GM19397 (cell line): ENCODE measurements at regions not wholly inside any gene's neighbourhood (a gene's known extent, or its start where the extent isn't known, plus 50 kb on each side); places are given as distances from the start of the nearest gene placed in this dataset.

Experiments
- ATAC-seq: cut with Tn5 transposase; IDR thresholded peaks from one replicate; pipeline ENCODE4 v1.9.1; 2021; ENCODE audit warnings: mild to moderate bottlenecking, moderate library complexity; ENCODE audit not compliant: unreplicated experiment

DNA sequence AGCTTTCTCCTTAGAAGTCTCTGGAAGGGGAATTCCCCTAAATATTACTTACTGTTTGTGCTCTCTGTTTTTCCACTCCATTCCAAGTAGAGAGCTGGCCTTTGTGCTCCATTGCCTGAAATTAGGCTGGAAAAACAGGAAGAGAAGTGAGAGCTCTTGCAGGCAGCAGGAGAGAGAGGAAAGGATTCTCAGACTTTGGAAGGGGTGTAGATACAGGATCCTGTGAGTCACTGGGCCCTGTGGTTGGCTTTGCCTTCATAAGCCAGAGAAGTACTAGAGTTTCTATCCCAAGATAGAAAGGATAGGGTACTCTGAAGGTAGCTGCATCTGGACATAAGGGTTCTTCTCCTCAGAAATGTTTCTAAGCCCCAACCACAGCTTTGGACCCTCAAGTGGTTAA is 188.9 kb downstream of the CMPK2 start:
- no peak for ATAC-seq

DNA sequence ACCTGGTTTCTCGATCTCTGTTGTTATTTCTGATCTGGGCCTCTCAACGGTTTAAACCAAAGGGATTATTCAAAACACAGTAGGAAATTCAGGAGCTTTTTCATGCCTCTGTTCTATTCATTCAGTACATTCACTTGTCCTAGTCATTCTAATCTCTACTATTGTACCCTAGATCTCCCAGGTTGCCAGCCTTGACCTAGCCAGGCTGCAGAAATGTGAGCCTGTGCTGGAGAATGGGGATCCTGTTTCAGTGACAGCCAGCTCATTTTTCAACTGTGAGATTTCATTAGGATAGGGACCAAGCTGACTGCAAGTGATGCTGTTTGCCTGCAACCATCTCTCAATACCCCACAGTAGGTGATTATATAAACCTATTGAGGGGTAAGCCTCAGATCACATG is 186.2 kb downstream of the CMPK2 start:
- ATAC-seq: no peak

DNA sequence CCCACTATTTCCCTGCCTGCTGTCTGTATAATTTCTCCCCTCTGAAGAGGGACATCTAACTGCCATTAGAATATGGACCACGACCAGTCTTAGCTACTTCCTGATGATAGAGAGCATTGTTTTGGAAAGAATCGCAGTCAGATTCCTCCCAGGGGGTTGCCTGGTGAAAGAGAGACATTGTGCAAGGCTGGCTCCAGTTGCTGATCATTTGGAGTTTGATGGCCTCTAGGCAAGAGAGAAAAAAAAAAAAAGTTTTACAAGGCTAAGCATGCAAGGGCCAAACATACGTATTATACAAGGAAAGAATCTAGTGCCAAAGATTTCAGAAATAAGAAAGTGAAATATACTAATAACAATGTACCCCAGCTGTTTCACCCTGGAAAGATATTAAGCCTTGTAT is 182.2 kb downstream of the CMPK2 start:
- no peak for ATAC-seq

- ATAC-seq: no peak
Observed at GRCh38 chr2:6685447-6685846, 180.3 kb downstream of the CMPK2 start.

- ATAC-seq: no peak
Observed at GRCh38 chr2:6692056-6692455, 173.7 kb downstream of the CMPK2 start.

- ATAC-seq: no peak
Observed at GRCh38 chr2:6692819-6693218, 172.9 kb downstream of the CMPK2 start.

GRCh38 chr2:6694555-6694954 is 171.2 kb downstream of the CMPK2 start:
- ATAC-seq: no peak

GRCh38 chr2:6700335-6700734 is 165.4 kb downstream of the CMPK2 start:
- ATAC-seq: no peak

DNA sequence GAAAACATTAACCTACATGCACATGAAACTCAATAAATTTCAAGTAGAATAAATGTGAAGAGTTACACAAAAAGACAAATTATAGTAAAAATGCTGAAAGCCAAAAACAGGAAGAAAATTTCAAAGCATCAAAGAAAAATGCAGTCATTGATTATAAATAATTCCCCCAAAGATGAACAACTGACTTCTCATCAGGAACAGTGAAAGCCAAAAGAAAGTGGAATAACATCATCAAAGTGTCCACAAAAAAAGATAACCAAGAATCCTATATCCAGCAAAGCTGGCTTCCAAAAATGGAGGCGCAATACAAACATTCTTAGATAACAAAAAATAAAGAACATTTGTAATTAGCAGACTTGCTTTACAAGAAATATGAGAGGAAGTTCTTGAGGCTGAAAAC is 161.6 kb downstream of the CMPK2 start:
- ATAC-seq: no peak

DNA sequence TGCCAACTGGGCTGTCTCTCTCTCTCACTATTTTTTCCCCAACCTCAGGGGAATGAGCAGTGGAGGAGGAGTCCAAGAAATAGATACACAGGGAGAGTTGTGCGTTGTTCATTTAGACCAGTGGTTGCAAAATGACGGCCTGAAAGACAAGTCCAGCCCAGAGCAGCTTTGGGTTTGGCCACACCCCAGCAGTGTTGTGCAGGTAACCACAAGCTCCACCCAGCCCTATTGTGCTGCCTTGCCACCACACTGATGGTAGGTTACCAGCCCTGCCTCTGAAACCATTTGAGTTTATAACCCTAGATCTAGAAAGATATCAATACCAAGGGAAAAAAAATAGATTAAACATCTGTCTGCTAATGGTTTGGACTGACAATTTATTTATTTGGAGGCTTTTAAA is 144.3 kb downstream of the CMPK2 start:
- ATAC-seq: no peak

DNA sequence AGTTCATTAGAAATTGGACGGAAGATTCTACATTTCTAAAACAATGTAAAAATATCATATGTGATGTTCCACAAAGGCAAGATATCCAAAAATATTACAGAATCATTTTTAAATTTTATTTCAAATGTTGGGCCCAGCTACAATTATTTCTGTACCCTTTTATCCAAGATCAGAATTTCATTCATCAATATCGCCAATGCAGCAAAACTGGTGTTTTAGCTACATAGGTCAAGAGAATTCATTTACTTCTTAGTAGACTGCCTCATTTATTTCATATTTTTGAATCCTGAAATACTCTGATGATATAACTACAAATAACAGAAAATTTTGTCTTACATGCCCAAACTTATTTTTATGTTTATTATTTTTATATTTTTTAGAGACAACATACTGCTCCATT is 143.1 kb downstream of the CMPK2 start:
- no peak for ATAC-seq

DNA sequence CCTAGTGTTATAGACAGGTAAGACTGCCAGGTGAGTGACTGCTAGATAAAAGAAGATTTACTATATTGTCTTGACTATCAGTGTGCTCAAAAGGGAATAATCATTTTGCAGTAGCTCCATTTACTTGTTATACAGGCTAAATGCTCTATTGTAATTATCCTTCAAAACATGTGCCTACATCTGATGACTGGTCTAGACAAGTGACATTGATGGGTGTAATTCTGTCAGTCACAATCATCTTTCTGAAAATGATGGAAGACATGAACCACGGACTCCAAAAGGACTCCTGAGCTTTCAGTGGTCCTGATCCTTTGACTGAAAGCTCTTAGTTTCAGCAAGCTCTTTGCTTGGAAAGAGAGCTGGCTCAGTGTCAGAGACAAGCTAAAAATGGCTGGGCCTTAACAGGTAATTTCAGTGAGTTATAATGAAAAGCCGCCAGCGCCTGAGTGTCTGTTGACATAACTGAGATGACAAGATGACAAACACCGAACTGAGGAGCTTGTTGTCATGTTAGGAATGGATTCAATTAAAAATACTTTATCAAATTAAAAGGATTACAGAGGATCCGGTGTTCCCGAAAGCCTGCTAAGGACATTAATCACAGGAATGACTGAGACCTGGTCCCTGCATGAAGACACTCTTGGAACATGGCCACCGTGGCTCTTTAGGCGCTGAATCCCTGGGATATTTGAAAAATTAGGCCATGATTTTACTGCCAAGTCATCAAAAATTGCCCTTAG is 141.7 kb downstream of the CMPK2 start:
- no peak for ATAC-seq

DNA sequence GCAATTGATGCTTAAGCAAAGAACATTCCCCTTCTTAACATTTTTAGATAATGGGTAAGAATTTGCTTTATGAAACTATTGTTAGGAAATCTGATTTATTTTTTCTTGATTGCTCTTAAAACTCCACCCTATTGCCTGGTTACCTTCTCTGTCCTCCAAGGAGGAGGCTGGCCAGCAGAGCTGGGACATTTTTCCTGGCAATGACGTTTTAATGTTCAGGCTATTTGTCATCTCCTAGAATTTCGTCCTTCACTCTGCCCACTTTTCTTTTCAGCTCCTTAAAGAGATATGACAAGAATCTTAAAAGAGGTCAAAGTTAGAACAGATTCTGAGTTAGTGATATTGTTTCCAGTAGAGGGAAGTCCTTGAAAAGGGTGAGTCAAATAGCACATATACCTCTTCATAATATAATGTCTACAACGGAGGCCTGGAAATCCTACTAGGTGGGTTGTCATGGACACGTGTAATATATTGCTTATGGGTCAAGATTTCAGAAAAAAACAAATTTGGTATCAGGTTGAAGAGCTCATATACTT is 141.0 kb downstream of the CMPK2 start:
- ATAC-seq: no peak

DNA sequence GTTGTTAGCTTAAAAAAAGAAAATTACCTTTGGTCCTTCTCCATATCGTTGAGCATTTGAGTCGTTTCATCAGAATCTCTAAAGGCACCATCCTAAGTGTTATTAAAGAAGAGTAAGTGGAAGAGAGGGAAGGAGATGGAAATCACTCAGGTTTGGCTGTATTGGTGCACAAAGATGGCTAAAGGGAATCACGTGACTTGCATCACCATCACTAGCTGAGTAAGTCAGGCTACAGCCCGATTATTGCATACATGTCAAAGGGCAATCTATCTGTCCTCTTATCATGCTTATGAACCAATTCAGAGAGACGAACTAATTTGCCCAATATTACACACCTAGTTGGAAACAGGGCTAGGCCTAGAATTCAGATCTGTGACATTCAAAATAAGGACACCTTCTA is 137.6 kb downstream of the CMPK2 start:
- ATAC-seq: no peak

- no peak for ATAC-seq
Observed at GRCh38 chr2:6730003-6730402, 135.7 kb downstream of the CMPK2 start.

DNA sequence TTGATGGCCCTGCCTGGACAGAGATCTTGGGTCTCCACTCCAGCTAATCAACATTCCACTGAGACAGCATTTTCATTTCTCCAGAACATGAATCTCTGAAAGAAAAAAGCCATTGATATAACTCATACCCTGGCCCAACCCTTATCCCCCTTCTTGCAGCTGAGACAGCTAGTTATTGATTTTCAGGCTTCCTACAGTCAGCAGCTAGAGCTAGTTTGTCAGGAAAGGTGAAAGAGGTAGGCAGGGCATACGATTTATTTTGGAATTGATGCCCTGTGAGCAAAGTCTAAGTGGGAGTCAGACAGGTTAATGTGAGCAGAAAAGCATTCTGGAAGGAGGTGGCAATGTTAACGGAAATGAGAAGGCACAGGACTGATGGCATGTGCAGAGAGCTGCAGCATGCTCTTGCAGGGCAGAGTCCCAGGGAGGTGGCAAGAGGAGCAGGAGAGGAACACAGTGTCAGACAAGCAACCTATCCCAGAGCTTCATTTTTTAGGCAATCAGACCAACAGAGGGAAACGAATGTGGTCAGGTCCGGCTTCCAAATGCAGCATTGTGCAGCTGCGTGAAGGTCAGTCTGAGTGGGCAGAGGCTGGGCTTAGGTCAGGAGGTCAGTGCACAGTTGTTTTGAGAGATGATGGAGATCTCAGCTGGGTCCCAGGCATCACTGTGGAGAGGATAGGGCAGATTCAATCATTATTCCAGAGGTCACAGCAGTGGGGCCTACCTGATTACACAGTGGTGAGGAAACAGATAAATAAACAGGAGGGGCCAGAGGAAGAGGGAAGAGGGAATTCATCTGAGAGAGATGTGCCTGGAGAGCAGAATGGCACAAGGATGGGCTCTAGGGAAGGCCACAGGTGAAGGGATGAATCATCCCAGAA is 134.8 kb downstream of the CMPK2 start:
- no peak for ATAC-seq

GRCh38 chr2:6739547-6739946 is 126.2 kb downstream of the CMPK2 start:
- no peak for ATAC-seq

- no peak for ATAC-seq
Observed at GRCh38 chr2:6741229-6741628, 124.5 kb downstream of the CMPK2 start.

DNA sequence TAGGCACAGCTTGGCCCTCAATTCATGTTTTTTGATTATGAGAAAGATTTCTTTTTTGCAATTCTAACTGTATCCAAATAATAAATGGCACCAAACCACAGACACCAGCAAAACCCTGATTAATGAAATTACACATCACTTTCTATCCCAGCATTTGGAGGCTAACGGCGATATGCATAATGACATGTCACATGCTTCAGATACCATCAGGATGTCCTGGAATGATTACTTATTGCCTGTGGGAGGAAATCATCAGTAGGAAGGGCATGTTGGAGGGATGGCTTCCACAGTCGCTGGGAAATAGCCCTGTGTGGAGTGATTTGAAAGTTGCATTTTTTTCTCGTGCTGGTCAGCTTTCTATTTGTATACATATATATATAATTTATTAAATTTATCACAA is 121.7 kb downstream of the CMPK2 start:
- ATAC-seq: no peak

GRCh38 chr2:6747433-6747832 is 118.3 kb downstream of the CMPK2 start:
- no peak for ATAC-seq

DNA sequence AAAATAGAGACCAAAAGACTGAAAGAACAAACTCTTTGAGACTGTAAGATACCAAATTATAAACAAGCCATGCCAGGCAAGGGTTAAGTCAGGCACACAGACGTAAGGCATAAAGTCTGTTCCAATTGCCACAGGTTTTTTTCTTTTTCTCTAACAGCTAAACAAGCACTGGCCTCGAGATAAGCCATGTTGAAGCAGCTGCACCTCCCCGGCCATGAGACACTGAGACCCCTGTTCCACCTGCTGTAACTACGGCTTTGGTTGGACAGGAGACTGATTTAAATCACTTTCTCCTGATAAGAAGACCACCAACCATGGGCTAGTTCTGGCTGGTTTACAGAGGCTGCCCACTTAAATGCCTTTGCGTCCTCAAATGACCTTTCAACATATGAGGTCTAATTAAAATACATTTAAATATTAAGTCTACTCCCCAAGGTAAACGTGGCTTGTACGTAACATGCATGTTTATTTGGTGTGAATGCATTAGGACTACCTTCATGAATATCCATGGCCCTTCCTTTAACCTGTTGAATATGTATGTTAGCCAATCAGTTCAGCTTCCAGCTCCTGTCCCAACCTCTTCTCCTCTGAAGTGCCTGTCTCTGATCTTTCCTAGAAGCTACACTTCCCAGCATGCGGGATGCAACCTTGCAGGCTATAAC is 117.2 kb downstream of the CMPK2 start:
- no peak for ATAC-seq

DNA sequence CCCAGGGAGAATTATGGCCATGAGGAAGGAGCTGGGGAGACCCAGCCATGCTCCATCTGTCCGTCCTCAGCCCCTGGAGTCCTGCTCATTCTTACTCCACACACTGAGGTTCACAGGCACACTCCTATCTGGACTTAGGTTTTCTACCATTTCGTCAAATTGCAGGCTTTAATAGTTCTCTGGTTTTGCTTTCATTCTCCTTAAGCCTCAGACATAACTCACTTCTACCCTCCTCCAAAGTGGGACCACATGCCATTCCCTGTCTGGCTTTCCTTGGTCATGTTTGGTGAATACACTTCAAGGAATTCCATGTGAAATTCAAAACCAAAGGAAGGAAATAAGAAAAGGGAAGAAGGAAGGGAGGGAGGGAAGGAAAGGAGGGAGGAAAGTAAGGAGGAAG is 115.7 kb downstream of the CMPK2 start:
- ATAC-seq: no peak
